8988T (cell line): ENCODE measurements at regions not wholly inside any gene's neighbourhood (a gene's known extent, or its start where the extent isn't known, plus 50 kb on each side); places are given as distances from the start of the nearest gene placed in this dataset.

Experiments
- DNase-seq: peaks from one replicate; pipeline ENCODE4 v3.0.0; 2011

DNA sequence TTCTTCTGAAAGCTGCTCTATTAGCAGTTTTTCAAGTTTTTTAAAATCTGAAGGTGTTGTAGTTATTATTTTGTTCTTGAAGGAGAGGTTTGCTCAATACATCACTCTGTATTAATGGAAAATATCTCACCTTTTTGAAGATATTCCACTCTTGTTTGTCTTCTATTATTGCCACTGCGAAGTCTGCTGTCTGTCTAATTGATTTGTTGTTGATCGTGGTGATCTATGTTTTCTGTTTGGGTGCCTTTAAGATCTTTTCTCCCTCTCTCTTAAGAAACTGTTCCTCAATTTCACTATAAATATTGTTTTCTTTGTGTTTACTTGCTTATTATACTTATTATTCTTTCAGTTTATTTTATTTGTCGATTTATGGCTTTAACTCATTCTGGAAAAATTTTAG is 64.9 kb upstream of the FZD8 start:
- DNase-seq: no peak

DNA sequence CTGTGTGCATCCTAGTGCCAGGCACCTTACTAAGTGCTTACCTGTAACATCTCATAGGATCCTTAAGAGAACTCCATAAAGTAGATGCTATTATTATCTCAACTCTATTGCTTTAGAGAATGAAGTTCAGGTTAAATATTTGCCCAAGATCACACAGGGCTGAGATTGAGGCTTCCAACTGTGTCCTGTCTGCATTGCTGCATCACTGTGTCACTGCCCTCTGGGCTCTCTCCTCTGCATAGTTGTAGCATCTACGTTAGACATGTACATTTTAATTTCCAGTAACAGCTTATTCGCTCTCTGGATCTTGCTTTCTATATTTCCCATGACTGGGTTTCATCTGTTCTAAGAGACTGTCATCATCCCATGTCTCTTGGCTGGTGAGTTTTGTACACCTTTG is 63.6 kb upstream of the FZD8 start:
- DNase-seq: no peak

DNA sequence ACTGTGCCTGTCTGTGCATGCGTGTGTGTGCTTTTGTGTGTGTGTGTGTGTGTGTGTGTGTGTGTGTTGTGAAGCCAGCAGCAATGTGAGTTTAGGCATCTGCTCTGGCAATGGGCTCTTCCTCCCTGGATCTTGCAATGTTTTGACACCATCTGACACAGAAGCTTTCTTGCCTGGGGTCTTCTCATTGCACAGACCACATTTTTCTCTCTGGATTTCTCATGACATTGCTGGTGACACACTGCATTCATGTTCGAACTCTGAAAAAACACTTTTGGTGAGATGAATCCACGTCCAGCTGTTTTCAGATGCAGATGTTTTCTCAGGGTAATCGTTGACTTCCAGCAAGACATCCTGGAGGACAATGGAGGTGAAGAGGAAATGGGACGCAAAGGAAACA is 63.0 kb upstream of the FZD8 start:
- DNase-seq: no peak

DNA sequence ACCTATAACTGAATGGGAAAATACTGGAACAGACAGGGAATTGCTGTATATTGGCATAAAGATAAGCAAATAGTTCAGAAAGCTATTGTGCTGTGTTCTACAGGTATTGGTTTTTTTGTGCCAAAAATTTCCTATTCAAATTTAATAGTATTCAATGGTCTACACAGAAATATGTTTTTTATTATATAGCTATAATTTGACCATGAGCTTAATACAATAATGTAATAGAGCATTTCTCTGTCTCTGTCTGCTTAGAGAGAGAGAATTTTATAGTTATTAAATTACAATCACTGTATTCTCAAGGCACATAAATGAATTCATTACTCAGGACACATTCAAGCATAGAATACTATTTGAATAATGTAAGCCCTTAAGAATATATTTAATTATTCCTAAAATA is 62.3 kb upstream of the FZD8 start:
- no peak for DNase-seq

DNA sequence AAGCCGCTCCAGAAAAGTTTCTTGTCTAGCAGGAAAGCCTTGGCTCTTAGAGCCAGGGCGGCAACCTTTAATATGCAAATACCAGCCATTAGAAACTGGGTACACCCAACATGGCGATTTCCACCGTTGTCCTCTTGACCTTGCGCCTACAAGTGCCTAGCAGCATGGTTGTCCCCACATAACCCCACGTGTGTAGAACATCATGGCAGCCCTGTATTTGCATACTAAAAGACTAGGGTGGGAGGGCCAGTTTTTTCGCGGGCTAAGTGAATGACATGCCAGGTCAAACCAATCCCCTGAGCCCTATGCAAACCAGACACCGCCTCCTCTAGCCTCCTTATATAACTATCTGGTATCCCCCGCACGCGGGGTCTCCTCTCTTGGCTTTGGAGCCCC is 58.4 kb upstream of the FZD8 start:
- no peak for DNase-seq

DNA sequence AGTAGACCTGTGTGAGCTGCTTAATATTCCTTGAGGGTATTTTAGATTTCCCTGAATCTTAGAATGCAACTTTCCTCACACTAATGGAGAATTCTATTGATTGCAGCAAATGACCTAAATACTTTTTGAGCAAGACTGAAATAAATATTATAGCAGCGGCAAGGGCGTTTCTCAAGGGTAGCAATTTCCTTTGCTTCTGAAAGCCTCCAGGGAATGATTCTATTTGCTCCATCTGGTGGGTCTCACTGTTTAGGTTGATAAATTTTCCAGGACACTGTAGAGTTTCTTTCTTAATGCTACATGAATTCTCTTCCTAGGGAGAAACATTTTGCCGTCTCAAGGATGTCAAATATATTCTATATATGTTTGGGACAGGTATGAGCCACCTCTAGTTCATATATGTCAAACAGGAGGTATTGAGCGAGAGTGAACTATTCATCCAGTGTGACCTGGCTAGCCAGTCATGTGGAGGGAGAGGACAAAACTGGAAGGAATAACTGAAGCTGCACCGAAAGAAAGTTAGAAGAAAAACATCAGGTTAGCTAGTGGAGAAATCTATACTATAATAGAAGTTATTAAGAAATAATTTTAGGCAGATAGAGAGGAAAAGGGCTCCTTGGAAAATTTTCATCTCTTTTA is 57.9 kb upstream of the FZD8 start:
- DNase-seq: no peak

DNA sequence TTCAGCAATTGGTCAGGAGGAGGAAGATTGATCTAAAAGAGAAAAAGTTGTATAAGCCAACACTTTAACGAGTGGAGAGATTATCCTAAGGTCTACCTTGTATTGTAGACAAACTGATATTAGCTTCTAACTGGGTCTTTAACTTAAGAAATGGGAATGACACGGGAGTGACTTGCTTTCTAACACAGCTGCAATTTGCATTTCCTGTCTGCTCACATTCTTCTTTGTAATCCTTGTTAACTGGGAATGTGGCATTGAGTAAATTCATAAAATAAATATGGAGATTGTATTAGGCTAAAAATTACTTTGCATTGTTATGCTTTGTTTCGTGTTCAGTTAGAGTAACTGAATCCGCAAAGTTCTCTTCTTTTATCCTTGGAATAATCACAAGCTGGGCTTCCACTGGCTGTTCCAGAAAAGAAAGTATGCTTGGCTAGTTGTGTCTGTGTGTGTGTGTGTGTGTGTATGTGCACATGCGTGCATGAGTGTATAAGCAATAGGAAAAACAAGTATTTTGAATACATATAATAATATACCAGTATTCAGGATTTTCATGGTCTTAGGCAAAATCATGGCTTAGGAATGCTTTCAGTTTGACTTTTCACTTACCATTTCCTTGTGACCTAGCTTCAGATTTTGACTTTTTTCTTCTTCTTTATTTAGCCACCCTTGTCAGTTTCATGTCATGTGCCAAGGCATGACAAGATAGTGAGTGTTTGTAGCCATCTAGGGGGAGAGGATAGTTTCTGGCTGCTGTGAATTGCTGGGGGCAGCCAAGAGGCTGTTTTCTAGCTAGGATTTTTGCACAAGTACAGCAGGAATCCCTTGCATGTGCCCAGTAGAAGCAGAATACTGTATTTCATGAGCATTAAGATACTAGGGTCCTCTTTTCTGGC is 54.5 kb upstream of the FZD8 start:
- no peak for DNase-seq

DNA sequence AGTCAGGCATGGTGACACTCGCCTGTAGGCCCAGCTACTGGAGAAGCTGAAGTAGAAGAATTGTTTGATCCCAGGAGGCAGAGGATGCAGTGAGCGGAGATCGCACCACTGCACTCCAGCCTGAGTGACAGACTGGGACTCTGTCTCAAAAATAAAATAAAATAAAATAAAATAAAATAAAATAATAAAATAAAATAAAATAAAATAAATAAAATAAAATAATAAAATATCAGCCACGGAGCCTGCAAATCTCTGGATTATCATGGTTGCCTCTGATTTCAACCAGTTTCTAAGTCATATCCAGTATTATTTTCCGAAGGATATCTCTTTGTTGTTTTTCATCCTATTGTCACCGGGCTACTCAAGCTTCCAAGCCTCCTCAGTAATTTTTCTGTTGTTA is 51.7 kb upstream of the FZD8 start:
- no peak for DNase-seq
